MM.1S (cell line): ENCODE measurements at regions not wholly inside any gene's neighbourhood (a gene's known extent, or its start where the extent isn't known, plus 50 kb on each side); places are given as distances from the start of the nearest gene placed in this dataset.

ENCODE experiments used
- DNase-seq: peaks from one replicate; pipeline ENCODE4 v3.0.0-alpha.2; 2015
- H2AFZ ChIP-seq: fragments of 300-600 bp; sonication (generic); 2 replicates; pipeline ENCODE4 v1.6.0; 2016; ENCODE audit warnings: antibody characterized with exemption, low read length
- H3F3A ChIP-seq: fragments of 300-600 bp; sonication (generic); 2 replicates; pipeline ENCODE4 v1.6.1; 2016; ENCODE audit warnings: mild to moderate bottlenecking, antibody characterized with exemption, low read length, moderate library complexity, mixed read lengths; ENCODE audit not compliant: insufficient read depth
- H3K27ac ChIP-seq: fragments of 300-600 bp; sonication (generic); 2 replicates; pipeline ENCODE4 v1.5.1; 2016; ENCODE audit warnings: mild to moderate bottlenecking, low read length
- H3K27me3 ChIP-seq: fragments of 300-600 bp; sonication (generic); replicated peaks from 2 replicates; pipeline ENCODE4 v1.6.0; 2016; ENCODE audit warnings: low read length; ENCODE audit not compliant: insufficient read depth
- H3K36me3 ChIP-seq: fragments of 300-600 bp; sonication (generic); replicated peaks from 2 replicates; pipeline ENCODE4 v1.6.1; 2016; ENCODE audit warnings: mild to moderate bottlenecking, low read length, mixed read lengths; ENCODE audit not compliant: insufficient read depth
- H3K4me1 ChIP-seq: fragments of 300-600 bp; sonication (generic); 2 replicates; pipeline ENCODE4 v1.6.1; 2016; ENCODE audit warnings: low read length, mixed read lengths
- H3K4me2 ChIP-seq: fragments of 300-600 bp; sonication (generic); 2 replicates; pipeline ENCODE4 v1.6.0; 2016; ENCODE audit warnings: low read depth, low read length
- H3K4me3 ChIP-seq: fragments of 300-600 bp; sonication (generic); 2 replicates; pipeline ENCODE4 v1.5.1; 2016; ENCODE audit warnings: low read length, mixed read lengths
- H3K79me2 ChIP-seq: fragments of 300-600 bp; sonication (generic); 2 replicates; pipeline ENCODE4 v1.6.1; 2016; ENCODE audit warnings: mixed run types, low read length, mixed read lengths
- H3K9ac ChIP-seq: fragments of 300-600 bp; sonication (generic); 2 replicates; pipeline ENCODE4 v1.6.1; 2016; ENCODE audit warnings: low read length, mixed read lengths
- H3K9me2 ChIP-seq: fragments of 300-600 bp; sonication (generic); replicated peaks from 2 replicates; pipeline ENCODE4 v1.6.1; 2016; ENCODE audit warnings: mild to moderate bottlenecking, low read length, mixed read lengths; ENCODE audit not compliant: insufficient read depth
- H3K9me3 ChIP-seq: fragments of 300-600 bp; sonication (generic); replicated peaks from 2 replicates; pipeline ENCODE4 v1.6.1; 2016; ENCODE audit warnings: mild to moderate bottlenecking, low read length, mixed read lengths; ENCODE audit not compliant: insufficient read depth
- H4K20me1 ChIP-seq: fragments of 300-600 bp; sonication (generic); 2 replicates; pipeline ENCODE4 v1.6.1; 2016; ENCODE audit warnings: mild to moderate bottlenecking, low read length, moderate library complexity, mixed read lengths; ENCODE audit not compliant: insufficient read depth
- CTCF ChIP-seq: fragments of 300-600 bp; sonication (generic); IDR thresholded peaks from 2 replicates; pipeline ENCODE4 v1.5.1; 2016; ENCODE audit warnings: antibody characterized with exemption, low read length, mixed read lengths
- EZH2 ChIP-seq: fragments of 300-600 bp; sonication (generic); optimal IDR thresholded peaks from 2 replicates; pipeline ENCODE3; 2017; ENCODE audit warnings: low read depth, mild to moderate bottlenecking, antibody characterized with exemption, low read length, mixed read lengths
- EZH2phosphoT487 ChIP-seq: fragments of 300-600 bp; sonication (generic); IDR thresholded peaks from 2 replicates; pipeline ENCODE4 v1.6.1; 2018; ENCODE audit warnings: antibody characterized with exemption, low read length

GRCh38 chr22:19610518-19611253 is 86.5 kb upstream of the CLDN5 start:
- Histone ChIP-seq H3K4me1 (peaks cover 3% of the 10 kb centered on the region; the same call in 1 of the 2 replicates), H3K79me2 (no peaks in the 10 kb centered on the region), H3K9me3 (no peaks in the 10 kb centered on the region), H3K4me3 (no peak overlapping the region), H3K27ac (no peak overlapping the region), H3K36me3 (no peaks in the 10 kb centered on the region), H3F3A (no peaks in the 10 kb centered on the region), H3K9ac (no peak overlapping the region), H3K27me3 (peaks cover 21% of the 10 kb centered on the region), H4K20me1 (no peaks in the 10 kb centered on the region), H3K4me2 (peak overlapping the region; percentile 13; the same call in 1 of the 2 replicates), H2AFZ (no peak overlapping the region), H3K9me2 (no peaks in the 10 kb centered on the region)
- TF ChIP-seq EZH2: no peak
- TF ChIP-seq EZH2phosphoT487: no peak
- no peak for TF ChIP-seq CTCF
- no peak for DNase-seq

- no peak for DNase-seq
- H3K9me2 ChIP-seq: no peaks in the 10 kb centered on the region
- H3K9ac ChIP-seq: no peak overlapping the region
- no peaks in the 10 kb centered on the region for H3K9me3 ChIP-seq
- H3F3A ChIP-seq: no peaks in the 10 kb centered on the region
- TF ChIP-seq EZH2phosphoT487 (no peak), EZH2 (no peak), CTCF (no peak)
- no peaks in the 10 kb centered on the region for H3K36me3 ChIP-seq
- no peak overlapping the region for H2AFZ ChIP-seq
- no peak overlapping the region for H3K4me3 ChIP-seq
- H3K27ac ChIP-seq: no peak overlapping the region
- H3K4me2 ChIP-seq: no peak overlapping the region
- peaks cover 25% of the 10 kb centered on the region for H3K27me3 ChIP-seq
- H4K20me1 ChIP-seq: no peaks in the 10 kb centered on the region
- H3K79me2 ChIP-seq: no peaks in the 10 kb centered on the region
- peaks cover 3% of the 10 kb centered on the region; the same call in 1 of the 2 replicates for H3K4me1 ChIP-seq
These were observed 87.4 kb upstream of the CLDN5 start for GRCh38 chr22:19611590-19611989.

- Histone ChIP-seq H4K20me1 (no peaks in the 10 kb centered on the region), H3F3A (no peaks in the 10 kb centered on the region), H3K27ac (no peak overlapping the region), H3K27me3 (peaks cover 25% of the 10 kb centered on the region), H3K4me1 (peaks cover 3% of the 10 kb centered on the region; the same call in 1 of the 2 replicates), H3K9ac (no peak overlapping the region), H3K9me2 (no peaks in the 10 kb centered on the region), H3K9me3 (no peaks in the 10 kb centered on the region), H3K79me2 (no peaks in the 10 kb centered on the region), H3K36me3 (no peaks in the 10 kb centered on the region), H3K4me3 (no peak overlapping the region), H2AFZ (no peak overlapping the region), H3K4me2 (no peak overlapping the region)
- DNase-seq: no peak
- no peak for TF ChIP-seq EZH2phosphoT487
- TF ChIP-seq EZH2: no peak
- no peak for TF ChIP-seq CTCF
These were observed 88.8 kb upstream of the CLDN5 start for GRCh38 chr22:19612866-19613572.
